Effector CD4-positive, alpha-beta T cell (primary cell): ENCODE measurements at regions not wholly inside any gene's neighbourhood (a gene's known extent, or its start where the extent isn't known, plus 50 kb on each side); places are given as distances from the start of the nearest gene placed in this dataset.
"Not testable (repeated sequence)": the region's sequence is repeated elsewhere in the genome, so short reads cannot be mapped to it uniquely, and the experiment has no call there.

ENCODE experiments used
- DNase-seq: peaks from one replicate; pipeline ENCODE4 v3.0.0-alpha.2; 2020

- DNase-seq: no peak
These were observed 585.3 kb upstream of the MAN1A1 start for GRCh38 chr6:119934816-119935215.

DNA sequence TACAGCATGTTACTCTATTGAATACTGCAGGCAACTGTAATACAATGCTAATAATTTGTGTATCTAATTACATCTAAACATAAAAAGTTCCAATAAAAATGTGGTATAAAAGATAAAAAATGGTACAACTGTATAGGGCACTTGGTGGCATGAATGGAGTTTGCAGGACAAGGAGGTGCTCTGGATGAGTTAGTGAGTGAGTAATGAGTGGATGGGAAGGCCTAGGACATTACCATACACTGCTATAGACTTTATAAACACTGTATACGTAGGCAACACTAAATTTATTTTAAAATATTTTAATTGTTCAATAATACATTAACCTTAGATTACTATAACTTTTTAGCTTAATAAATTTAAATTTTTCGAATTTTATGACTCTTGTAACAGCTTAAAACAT lies 579.6 kb upstream of the MAN1A1 start:
- no peak for DNase-seq

- not testable (repeated sequence) for DNase-seq
These were observed 575.3 kb upstream of the MAN1A1 start for GRCh38 chr6:119924888-119925287.

- no peak for DNase-seq
These were observed 573.3 kb upstream of the MAN1A1 start for GRCh38 chr6:119922814-119923213.

DNA sequence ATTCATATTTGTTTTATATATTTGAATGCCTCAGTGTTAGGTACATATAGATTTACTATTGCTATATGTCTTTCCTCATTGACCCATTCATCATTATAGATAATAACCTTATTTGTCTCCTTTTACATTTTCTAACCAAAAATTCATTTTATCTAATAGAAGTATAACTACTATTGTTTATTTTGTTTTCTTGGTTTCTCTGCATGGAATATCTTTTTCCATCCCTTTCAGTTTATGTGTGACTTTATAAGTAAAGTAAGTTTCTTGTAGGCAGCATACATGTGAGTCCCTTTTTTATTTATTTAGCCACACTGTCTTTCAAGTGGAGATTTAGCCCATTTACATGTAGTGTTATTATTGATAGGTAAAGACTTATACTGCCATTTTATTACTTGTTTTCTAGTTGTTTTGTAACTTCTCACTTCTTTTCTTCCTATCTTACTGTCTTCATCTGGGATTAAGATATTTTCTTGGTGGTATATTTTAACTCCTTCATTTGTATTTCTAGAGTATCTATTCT lies 572.0 kb upstream of the MAN1A1 start:
- DNase-seq: no peak

DNA sequence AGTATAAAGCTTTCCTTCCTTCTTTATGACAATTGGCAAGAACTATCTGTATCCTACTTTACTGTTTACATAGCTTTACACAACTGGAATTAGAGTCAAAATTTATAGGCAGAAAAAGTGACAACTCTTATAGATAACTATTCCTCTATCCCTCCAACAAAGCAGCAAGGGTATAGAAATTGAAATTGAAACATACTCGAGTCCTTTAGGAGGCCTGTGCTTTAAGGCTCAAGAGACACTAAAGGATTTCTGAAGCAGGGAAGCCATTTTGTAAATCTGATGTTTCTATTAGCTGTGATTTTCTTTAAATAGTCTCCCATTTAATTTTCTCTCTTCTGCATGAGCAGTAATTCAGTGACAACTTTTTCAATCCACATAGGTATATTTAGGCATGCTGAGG lies 567.6 kb upstream of the MAN1A1 start:
- no peak for DNase-seq

GRCh38 chr6:119915971-119916370 lies 566.4 kb upstream of the MAN1A1 start:
- no peak for DNase-seq

DNA sequence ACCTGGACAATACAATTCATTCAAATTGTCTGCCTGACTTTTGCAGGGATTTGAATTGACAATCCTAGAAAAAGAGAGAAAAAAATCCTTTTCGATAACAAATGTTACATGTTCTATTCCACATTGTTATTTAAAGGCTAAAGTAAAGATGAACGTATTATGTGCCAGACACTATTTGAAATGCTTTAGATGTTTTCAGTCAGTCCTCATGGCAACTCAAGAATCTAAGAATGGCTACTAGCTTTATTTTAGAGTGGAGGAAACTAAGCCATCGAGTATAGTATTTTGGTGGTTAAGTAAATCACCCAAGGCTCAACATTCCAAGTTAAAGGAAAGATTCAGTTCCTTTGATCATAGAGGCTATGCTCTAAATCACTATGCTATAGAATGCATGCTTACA lies 558.6 kb upstream of the MAN1A1 start:
- DNase-seq: no peak

DNA sequence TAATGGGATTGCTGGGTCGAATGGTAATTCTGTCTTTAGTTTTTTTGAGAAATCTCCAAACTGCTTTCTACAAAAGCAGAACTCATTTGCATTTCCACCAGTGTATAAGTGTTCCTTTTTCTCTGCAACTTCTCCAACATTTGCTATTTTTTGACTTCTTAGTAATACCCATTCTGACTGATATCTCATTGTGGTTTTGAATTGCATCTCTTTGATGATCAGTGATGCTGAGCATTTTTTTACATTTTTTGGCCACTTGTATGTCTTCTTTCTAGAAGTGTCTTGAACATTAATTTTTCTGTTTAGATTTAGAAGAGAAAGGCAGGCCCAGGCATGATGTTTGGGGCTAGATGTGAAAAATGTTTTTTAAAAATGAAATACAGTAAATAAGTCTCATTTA lies 553.1 kb upstream of the MAN1A1 start:
- DNase-seq: no peak

- DNase-seq: no peak
These were observed 547.2 kb upstream of the MAN1A1 start for GRCh38 chr6:119896806-119897205.

- no peak for DNase-seq
These were observed 546.1 kb upstream of the MAN1A1 start for GRCh38 chr6:119895626-119896025.

GRCh38 chr6:119894811-119895210 lies 545.2 kb upstream of the MAN1A1 start:
- no peak for DNase-seq

DNA sequence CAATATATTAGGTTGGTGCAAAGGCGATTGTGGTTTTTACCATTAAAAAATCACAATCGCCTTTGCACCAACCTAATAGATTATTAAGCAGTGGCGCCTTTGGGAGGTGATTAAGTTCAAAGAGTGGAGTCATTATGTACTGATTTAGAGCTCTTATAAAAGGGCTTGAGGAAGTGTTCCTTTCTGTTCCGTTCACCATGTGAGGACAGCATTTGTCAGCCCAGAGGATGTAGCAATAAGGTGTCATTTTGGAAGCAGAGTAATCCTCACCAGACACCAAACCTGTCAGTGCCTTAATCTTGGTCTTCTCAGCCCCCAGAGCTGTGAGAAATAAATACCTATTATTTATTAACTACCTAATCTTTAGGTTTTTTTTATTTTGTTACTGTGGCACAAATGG lies 542.1 kb upstream of the MAN1A1 start:
- no peak for DNase-seq

DNA sequence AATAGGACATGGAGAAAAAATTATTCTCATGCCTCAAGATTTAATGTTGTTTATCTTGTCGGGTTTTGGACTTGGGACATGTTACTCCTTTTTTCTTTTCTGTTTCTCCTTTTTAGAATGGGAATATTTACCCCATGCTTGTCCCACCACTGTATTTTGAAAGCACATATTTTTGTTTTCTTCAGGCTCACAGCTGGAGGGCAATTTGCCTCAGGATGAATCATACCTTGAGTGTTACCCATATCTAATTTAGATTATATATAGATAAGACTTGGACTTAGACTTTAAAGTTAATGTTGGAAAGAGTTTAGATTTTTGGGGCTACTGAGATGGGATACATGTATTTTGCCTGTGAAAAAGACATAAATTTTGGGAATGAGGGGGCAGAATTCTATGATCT lies 541.6 kb upstream of the MAN1A1 start:
- DNase-seq: no peak

DNA sequence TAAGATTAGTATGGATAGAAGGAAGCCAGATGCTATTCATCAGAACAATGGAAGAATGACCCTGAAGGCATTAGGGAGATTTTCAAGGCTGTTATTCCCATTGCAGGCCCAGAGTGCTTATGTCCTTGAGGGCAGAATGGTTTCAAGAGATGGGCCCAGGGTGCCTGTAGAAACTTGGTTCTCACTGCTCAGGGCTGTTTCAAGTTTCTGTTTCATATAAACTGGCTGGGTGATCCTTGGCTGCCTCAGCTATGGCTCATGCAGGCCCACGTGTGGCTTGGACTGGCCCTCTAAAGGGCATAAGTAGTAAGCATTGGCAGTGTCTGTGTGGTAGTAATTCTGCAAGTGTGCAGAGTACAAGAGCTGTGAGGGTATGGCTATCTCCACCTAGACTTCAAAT lies 540.9 kb upstream of the MAN1A1 start:
- DNase-seq: no peak

- DNase-seq: no peak
These were observed 538.1 kb upstream of the MAN1A1 start for GRCh38 chr6:119887666-119888065.

GRCh38 chr6:119881416-119881815 lies 531.9 kb upstream of the MAN1A1 start:
- no peak for DNase-seq

DNA sequence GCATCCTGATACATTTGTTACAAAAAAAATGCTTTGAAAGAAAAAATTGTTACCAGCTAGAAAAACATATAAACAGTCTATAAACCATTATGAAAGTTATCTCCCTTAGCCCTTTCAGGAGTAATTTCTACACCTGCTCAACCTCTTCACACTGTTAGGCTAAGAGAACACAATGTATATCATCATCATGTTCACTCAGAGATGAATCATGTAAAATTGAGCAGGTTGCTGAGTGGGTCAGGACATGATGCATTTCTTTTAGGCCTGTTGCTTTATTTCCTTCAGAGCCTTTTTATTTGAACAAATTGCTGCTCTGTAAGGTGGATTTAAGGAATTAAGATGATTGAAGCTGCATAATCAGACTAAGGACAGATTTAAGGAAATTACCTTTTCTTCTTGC lies 531.3 kb upstream of the MAN1A1 start:
- DNase-seq: no peak

DNA sequence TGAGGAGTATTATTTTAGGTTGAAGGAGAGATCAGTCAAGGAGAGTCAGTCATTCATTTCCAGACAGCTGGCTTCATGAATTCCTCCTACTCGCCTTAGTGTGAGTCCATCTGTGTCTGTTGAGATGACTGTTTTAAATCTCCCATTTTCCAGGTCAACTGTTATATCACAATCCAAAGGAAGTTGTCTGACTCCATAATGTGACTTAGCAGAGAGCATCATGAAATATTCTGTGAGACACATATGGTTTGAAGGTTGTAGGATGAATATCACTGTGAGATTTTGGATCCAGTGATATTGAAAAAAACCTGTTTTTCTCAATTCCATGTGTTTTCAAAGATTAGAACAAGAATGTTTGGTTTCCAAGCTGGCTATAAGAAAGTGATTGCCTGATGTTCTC lies 530.2 kb upstream of the MAN1A1 start:
- DNase-seq: no peak

GRCh38 chr6:119874381-119874780 lies 524.8 kb upstream of the MAN1A1 start:
- no peak for DNase-seq

GRCh38 chr6:119873107-119873506 lies 523.5 kb upstream of the MAN1A1 start:
- no peak for DNase-seq

DNA sequence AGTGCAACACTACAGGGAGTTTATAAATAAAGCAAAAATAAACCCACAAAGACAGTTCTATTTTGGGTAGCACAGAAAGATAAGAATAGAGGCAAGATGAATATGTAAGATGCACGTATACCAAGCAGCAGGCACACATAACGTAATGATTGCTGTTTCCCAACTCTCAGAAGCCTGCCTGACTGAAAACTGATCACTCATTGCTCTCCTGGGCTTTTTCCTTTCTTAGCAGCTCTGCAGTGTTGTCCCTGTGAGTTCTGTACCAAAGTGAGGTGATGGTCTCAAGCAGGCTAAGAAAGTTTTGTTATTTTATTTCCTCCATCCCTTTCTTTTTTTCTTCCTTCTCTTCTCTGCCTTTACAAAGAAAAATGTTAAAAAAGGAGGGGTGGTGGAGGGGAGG lies 522.0 kb upstream of the MAN1A1 start:
- DNase-seq: no peak

DNA sequence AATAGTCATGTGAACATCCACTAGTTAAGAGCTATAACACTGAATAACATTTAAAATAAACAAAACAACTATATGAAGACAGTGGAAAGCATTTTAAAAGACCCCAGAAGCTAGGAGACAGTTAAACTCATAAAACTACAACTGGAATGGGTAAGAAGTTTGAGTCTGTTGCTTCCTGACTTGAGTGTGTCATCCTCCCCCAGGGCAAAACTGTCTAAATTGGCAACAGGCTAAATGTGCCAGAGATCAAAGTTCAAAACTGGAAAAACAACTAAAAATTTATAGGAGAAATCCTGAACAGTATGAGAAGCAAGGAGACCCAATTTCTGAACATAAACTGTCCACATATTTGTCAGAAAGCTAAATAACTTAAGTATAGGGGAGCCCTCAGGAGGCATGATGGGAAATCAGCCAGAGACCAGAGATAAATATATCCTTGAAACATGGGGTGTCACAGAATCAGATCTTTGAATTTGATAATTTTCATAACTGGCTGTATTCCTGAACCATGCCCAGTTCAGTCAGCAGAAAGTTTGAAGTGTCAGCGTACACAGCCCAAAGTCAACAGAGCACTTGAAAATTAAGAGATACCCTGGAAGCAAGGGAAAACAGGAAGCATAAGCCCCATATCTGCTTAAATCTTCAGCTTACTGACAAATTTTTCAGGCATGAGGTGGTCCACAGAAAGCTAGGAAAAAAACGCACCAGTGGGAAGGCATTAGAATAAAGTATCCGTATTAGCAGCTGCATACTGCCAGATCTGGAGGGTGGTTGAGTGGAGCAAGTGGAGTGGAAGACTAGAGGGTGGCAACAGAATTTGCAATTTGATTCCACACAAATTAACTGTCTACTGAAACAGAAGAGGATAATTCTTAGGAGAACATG lies 516.1 kb upstream of the MAN1A1 start:
- DNase-seq: no peak

DNA sequence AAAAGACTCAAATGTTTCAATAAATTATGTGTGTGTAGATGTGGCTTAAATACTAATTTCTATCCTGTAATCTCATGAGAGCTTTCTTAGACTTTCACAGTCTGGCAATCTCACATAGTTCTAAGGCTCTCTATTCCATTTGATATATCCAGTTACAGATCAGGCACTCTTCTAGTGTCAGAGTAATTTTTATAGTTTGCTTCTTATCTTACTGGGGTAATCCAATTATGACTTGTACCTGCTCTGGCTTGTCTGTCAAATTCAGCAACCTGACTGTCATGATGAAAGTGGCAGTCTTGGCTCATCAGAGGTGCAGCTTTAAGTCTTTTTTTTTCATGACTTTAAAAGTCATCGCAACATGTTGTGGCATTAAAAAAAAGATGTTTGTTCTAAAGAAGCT lies 513.2 kb upstream of the MAN1A1 start:
- no peak for DNase-seq

DNA sequence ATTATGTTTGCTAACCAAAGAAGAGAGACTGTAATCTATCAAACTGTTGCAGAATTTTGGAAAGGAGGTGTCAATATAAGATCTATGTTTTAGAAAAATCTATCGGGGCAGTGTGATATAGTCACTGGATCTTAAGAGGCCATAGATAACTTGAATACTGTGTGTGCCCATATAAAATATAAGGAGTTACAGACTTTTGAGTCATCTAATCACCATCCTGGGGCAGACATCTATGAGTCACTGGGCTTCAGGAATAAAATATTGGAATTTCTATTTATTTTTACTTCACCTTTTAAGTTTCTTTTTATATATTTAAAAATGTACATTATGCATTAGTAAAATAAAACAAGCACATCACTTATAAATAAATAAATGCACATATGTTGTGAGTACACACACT lies 509.3 kb upstream of the MAN1A1 start:
- no peak for DNase-seq
